Lung microvascular endothelial cell (primary cell): ENCODE measurements at regions not wholly inside any gene's neighbourhood (a gene's known extent, or its start where the extent isn't known, plus 50 kb on each side); places are given as distances from the start of the nearest gene placed in this dataset.

Experiments
- DNase-seq, 2 donors: peaks; one replicate each; pipeline versions ENCODE4 v3.0.0 to v3.0.0-alpha.2; 2010; ENCODE audit warnings: low read depth in 2 of 2

DNA sequence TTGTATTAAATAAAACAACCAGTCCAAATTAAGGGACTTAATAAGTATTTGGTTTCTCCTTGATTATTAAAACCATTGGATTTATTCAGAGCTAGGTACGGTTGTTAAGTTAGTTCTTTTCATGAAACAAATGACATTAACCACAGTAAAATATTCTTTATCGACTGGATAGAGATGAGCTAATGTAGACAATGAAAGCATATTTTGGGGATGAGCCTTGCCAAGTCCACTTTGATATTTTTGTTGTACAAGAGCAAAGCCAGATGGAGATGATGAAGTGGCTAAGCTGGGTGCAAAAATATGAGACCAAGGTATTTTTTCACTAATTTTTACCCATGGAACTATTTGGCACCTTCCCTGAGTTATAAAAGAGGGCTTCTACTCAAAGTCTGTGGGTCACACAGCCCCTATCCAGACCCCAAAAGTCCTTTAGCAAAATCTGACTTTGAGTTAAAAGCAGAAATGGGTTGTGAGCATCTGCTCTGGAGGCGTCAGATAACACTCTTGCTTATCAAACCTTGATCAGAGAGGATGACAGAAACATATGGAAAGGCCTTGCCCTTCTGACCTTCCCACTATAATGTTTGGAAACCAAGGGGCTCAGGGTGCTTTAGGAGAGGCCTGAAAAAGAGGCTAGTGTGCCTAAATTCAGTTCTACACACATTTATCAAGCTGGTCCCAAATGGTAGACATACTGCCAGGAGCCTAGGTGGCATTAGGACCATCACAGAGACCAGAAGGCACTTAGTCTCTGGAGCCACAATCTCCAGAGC is 456.8 kb downstream of the MTX2 start:
- DNase-seq = no peak

- no peak for DNase-seq
These were observed 458.5 kb downstream of the MTX2 start for GRCh38 chr2:176727696-176728095.

- peak; percentile 12 to 99 for DNase-seq
These were observed 460.7 kb downstream of the MTX2 start for GRCh38 chr2:176729706-176730569.

DNA sequence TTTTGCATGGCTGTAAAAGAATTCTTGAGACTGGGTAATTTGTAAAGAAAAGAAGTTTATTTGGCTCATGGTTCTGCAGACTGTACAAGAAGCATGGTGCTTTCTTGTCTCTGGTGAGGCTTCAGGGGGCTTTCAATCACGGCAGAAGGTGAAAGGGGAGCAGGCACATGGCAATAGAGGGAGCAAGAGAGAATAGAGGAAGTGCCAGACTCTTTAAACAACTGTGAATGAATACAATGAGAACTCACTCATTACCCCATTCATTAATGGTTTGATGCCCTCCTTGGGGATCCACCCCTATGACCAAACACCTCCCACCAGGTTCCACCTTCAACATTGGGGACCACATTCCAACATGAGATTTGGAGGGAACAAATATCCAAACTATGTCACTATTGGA is 463.5 kb downstream of the MTX2 start:
- no peak for DNase-seq

- no peak for DNase-seq
These were observed 464.6 kb downstream of the MTX2 start for GRCh38 chr2:176733698-176734430.

DNA sequence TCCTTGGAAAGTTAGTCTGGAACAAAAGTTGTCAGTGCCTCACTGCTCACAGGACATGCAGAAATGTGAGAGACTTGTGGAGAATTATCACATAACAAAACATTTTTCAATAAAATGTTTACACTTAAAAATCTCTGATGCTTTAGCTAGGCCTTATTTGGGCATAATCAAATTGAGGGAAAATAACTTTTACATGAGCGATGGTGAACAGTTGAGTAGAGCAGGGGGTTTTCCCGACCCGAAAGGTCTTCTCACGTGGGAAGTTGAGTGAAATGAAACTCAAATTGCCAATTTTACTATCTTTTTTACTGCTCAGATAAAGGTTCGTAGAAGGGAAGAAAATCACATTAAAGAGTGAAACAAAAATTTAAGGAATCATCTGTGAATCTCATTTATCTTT is 465.6 kb downstream of the MTX2 start:
- no peak for DNase-seq

- DNase-seq = peak in 1 of 2 donors; percentile 95
These were observed 470.3 kb upstream of the HNRNPA3 start for GRCh38 chr2:176742271-176742670.

GRCh38 chr2:176743671-176744070 is 468.9 kb upstream of the HNRNPA3 start:
- DNase-seq = no peak

GRCh38 chr2:176744146-176744545 is 468.4 kb upstream of the HNRNPA3 start:
- peak in 1 of 2 donors; percentile 90 for DNase-seq

GRCh38 chr2:176745543-176746200 is 466.9 kb upstream of the HNRNPA3 start:
- DNase-seq = no peak

DNA sequence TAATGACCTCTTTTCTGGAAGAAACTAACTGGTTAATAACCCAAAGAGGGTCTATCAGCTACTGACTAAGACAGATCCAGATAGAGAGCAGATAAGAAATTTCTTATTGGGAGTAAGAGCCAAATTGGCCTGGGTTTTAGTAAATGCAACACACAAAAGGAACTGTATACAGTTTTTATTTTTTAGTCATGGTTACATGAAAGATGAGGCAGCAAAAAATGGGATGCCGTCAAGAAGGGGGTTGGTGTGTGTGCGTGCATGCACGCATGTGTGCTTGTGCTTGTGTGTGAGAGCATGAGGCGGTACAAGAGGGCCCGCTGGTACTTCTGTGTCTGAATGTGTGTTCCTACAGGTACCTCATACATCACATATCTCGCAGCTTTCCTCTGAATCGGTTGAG is 466.2 kb upstream of the HNRNPA3 start:
- DNase-seq = no peak

DNA sequence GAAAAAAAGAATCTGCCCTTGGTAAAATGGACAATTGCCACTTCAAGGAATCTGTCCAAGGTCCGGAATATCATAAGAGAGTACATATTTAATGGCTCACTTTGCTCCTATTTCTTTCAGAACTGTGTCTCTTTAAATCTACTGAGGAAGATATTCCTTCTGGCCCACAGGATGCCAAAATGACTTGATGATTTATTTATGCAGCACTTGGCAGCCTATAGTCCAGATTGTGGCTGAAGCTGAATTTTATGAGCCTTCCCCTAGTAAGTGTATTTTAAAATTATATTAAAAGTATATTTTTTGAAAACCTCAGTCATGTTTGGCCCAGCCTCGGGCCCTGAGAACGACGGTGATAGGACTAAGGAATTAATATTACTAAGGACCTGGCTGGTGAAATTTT is 465.1 kb upstream of the HNRNPA3 start:
- peak in 1 of 2 donors; percentile 41 for DNase-seq

DNA sequence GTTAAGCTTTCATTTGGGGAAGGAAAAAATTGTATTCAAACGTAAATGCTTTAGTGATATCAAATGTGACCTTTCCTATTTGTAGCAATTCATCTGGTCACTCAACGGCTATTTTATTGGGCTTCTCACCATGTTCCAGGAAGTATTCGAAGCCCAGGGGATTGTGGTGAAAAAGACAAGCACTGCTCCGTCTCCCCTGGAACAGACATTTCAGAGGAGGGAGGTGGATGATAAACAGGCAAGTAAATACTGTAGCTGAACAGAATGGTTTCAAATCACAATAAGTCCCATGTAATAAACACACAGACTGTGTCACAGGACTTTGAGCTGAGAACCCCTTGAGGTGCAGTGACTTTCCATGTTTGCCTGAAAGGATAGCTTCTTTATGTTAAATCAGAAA is 464.7 kb upstream of the HNRNPA3 start:
- no peak for DNase-seq

- no peak for DNase-seq
These were observed 463.9 kb upstream of the HNRNPA3 start for GRCh38 chr2:176748662-176749061.

DNA sequence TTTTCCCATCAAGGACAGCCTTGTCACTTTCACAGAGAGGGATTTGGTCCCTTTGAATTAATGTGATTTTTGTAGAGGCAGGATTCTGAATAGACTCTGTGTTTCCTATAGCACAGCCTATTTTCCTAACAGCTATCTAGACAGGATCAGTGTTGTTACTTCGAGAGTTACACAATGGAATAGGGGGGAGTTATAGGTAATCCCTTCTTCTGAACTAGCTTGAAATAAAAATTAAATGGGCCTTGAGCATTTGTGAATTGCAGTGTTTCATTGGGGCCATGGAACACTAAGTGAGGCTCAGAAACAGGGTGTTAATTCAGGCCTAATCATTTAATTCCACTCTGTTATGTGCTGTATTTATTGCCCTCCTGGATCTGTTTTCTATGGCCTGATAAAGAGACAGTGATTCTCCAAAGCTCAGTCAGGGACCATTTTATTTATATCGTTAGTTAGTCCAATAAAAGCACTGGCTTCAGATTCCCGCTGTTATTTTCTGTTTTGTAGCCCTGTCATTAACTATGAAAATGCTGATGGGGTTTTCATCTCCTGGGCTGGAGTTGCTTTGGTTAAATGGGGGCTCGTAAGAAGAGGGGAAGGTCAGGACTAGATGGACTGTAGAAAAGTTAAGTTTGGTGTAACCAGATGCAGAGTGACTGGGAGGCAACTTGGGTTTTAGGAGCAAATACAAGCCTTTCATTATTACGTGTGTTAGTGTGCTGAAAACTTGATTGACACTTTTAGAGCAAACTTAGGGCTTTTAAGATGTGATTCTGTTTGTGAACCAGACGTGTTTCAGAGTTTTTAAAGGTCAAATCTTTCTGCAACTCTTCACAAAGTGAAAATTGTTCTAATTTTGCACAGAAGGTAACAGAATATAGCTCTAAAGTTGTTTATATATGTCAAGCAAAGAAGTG is 461.0 kb upstream of the HNRNPA3 start:
- no peak for DNase-seq

- no peak for DNase-seq
These were observed 460.3 kb upstream of the HNRNPA3 start for GRCh38 chr2:176752295-176752694.

GRCh38 chr2:176753205-176753604 is 459.4 kb upstream of the HNRNPA3 start:
- no peak for DNase-seq

DNA sequence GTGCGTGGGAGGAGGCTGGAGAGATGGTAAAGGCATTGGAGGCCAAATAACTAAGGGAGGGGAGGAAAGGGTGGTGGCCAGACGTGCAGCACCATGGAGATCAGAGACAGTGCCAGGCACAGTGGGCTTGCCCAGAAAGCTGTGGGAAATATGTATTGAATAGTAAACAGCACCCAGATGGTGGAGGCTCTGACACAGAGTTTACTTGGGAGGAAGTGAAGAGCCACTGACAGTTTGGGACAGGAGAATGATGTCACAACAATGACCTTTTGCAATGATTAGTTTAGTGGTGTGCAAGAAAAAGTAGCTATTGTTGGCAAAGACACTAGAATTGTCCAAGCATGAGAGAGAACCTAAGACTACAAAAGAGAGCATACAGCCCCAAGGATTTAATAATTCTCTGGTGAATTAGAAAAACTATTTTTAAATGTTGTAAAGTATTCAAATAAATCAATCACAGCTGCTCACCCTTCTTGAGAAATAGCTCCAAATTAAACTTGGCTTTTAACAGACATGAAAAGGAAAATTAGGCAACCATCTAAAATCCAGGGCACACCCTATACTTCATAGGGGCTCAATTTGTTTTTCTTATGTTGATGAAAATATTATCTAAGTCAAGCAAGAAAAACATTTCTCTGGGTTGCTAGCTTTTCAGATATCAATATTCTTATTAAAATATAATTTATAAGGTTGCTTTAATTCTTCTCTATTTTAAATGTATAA is 458.7 kb upstream of the HNRNPA3 start:
- DNase-seq = no peak

DNA sequence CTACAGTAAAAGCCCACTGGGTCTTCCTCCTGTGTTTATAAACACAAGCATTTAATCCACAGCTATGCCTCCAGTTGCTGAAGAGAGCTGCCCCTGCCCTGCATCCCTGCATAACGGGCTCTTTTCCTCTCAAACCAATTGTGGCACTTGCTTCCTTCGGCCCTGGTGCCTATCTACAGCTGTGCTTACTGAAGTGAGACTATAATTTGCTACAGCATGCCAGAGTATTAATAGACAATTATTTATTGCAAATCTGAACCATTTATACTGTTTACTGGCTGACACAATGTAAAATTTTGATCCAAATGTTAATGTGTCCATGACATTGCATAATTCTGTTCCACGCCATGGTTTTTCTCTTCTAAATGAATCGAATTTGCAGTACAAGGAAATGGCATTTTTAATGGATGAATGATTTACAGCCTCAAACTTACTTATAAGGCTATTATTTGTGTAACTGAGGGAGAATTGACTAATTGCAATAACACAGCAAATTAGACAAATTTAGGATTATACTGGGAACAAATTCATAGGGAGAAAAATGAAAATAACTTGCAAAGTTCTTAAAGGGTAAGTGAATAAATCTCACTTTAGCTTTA is 457.0 kb upstream of the HNRNPA3 start:
- no peak for DNase-seq
